Stimulated activated CD4-positive, alpha-beta T cell treated with anti-CD3 and anti-CD28 coated beads, Interleukin-2, amount 100 ng/mL, for 24 hours (primary cell): ENCODE measurements at regions not wholly inside any gene's neighbourhood (a gene's known extent, or its start where the extent isn't known, plus 50 kb on each side); places are given as distances from the start of the nearest gene placed in this dataset.
"Not testable (repeated sequence)": the region's sequence is repeated elsewhere in the genome, so short reads cannot be mapped to it uniquely, and the experiment has no call there.

ENCODE experiments used
- DNase-seq, 2 donors: peaks; one replicate each; pipeline ENCODE4 v3.0.0-alpha.2; 2020

- no peak for DNase-seq
Observed at GRCh38 chr7:115635376-115635775, 395.2 kb downstream of the TFEC start.

GRCh38 chr7:115634633-115635032 lies 395.9 kb downstream of the TFEC start:
- DNase-seq, result no peak

DNA sequence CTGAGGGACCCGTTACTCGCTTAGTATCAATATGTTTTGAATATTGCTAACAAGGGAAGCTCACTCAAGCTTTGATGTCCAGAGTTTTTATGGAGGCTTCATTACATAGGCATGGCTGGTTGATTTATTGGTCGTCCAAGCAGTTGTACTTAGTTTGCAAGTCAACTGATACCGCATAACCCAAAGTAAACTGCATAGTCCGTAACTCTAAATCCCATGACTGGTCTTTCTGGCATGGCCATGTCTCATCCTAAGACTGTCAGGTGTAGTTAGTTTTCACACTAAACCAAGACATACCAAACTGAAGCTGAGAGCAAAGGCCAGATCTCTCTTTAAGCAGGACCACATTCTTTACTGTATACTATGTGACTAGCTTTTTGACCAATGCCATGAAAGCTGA lies 397.9 kb downstream of the TFEC start:
- no peak for DNase-seq

DNA sequence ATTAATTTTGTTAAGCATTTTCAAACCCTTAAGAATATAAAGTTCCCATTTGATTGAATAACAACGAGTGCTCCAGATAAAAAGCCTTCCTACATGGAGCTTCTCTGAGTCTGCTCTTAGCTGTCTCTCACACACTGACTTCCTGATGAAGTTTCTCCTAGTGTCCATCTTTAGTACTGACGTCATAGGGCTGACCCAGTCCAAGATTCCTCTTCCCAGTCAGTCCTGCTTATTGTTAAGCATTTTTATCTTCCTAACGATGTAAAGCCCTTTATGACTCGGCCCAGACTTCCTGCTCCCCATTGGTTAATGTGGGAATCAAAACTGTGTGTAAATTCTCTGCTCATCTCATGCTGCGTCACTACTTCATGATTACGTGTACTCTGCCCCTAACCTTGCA lies 398.8 kb downstream of the TFEC start:
- DNase-seq, result no peak

GRCh38 chr7:115630049-115630448 lies 400.5 kb downstream of the TFEC start:
- DNase-seq, result no peak

DNA sequence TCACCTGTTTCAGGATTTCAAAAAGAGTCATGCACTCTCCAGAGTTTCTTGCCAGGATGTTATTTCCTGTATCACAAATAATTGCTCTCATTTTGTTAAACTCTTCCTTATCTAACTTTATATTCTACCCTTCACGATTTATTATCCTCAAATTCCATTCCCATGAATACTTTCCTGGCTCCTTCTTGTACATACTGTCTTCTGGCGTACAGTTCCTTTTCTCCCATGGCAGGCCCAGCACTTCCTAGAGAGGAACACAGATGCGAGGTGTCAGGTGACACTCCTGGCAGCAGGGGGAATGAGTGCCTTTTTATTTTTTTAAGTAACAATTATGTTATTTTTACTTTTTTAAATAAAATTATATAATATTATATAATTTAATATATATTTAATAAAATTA lies 411.9 kb downstream of the TFEC start:
- no peak for DNase-seq

DNA sequence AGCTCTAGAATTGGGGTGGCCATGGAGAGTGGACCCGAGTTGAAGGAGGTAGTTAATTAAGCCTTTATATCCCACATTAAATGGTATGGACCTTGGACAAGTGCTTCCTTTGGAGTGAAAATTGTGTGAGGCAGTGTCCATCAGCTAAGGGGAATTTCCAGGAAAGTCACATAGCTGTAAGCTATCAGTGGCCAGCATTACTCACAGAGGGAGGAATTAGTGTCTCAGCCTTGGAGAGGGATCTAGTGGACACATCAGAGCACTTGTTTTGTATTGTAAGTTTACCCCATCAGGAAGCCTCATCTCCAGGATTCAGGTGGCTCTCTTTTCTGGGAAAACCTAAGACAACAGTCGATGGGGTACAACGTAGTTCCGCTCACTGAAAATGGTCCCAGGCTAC lies 416.7 kb downstream of the TFEC start:
- DNase-seq, result no peak

DNA sequence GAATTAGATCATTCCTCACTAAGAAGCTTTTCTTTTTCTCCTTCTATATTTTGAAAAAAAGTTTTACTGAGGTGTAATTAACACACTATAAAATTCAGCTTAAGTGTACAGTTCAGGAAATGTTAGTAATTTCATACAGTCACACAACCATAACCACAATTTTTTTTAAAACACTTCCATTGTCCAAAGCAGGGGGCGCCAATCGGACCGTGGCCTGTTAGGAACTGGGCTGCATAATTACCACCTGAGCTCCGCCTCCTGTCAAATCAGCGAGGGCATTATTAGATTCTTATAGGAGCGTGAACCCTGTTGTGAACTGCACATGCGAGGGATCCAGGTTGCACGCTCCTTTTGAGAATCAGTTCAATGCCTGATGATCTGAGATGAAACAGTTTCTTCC lies 427.1 kb downstream of the TFEC start:
- no peak for DNase-seq

- no peak for DNase-seq
Observed at GRCh38 chr7:115600207-115600606, 430.4 kb downstream of the TFEC start.

DNA sequence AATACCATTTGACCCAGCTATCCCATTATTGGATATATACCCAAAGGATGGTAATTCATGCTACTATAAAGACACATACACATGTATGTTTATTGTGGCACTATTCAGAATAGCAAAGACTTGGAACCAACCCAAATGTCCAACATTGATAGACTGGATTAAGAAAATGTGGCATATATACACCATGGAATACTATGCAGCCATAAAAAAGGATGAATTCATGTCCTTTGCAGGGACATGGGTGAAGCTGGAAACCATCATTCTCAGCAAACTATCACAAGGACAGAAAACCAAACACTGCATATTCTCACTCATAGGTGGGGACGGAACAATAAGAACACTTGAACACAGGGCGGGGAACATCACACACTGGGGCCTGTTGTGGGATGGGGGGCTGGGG lies 431.4 kb downstream of the TFEC start:
- DNase-seq, result not testable (repeated sequence)

- not testable (repeated sequence) for DNase-seq
Observed at GRCh38 chr7:115597220-115597619, 433.3 kb downstream of the TFEC start.

- no peak for DNase-seq
Observed at GRCh38 chr7:115593111-115593510, 437.5 kb downstream of the TFEC start.

GRCh38 chr7:115585015-115585718 lies 445.4 kb downstream of the TFEC start:
- no peak for DNase-seq

DNA sequence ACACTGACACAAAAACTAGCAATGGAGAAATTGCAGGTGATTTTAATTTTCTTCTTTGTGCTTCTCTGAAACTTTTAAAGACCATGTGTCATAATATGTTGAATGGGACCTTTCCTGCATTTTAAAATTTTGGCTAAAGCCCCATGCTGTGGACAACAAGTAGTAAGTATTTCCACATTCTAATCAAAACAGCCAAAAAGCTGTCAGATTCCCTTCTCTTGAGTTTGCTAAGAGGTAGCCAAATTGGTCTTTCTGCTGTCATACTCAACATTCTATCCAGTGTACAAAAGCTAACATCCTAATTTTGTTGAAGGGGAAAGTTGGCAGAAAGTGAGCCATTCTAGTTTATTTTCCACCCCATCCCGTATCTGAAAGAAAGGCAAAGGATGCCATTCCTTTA lies 447.6 kb downstream of the TFEC start:
- DNase-seq, result no peak

GRCh38 chr7:115578576-115578975 lies 452.0 kb downstream of the TFEC start:
- DNase-seq, result no peak

- DNase-seq, result no peak
Observed at GRCh38 chr7:115574681-115575291, 455.8 kb downstream of the TFEC start.

- no peak for DNase-seq
Observed at GRCh38 chr7:115572111-115572510, 458.5 kb downstream of the TFEC start.

DNA sequence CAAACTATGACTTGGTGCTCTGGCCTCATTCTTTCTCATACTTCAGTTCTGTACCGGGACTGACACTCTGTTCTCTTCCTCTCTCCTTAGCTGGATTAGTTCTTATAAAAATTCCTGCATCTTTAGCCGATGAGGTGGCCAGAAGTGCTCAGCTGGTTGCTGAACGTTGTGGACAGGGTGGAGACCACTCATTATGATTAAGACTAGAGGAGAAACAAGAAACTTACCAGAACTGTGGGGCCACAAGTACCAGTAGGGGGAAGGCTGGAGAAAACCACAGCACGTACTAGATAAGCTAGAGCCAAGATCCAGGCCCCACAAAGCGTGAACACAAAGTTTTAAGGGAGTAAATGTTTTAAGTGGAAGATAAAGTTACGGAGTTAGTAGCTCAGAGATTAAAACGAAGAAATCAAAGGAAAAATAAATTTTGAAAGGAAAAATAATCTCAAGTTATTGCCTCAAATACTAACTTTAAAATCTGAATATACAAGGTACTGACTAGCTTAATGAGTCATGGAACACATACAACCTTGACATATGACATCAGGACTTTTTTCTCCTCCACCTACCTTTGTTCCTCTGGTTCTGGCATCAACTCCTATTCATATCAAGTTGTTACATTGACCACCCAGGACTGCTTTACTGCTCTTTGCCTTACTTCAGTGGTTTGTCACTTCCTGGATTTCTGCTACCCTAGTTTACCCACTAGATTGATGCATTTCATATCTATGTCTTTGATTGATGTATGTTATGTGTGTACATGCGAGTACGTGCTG lies 469.0 kb downstream of the TFEC start:
- no peak for DNase-seq

DNA sequence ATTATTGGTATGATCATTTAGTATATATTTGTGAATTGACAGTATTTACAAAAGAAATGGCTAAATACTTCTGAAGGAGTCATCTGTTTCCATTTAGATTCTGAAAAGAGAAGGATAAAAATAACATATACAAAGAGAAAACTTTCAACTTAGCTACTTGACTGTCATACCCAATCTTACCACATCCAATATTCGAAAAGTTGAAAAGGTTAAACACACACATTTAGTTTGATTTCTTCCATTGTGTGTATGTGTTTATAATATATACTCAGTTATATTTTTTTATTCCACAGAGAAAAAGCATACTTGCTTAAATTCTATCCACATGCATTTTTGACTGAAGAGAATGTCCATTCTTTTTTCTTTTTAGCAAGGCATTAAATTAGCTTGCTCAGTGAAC lies 470.7 kb downstream of the TFEC start:
- no peak for DNase-seq

DNA sequence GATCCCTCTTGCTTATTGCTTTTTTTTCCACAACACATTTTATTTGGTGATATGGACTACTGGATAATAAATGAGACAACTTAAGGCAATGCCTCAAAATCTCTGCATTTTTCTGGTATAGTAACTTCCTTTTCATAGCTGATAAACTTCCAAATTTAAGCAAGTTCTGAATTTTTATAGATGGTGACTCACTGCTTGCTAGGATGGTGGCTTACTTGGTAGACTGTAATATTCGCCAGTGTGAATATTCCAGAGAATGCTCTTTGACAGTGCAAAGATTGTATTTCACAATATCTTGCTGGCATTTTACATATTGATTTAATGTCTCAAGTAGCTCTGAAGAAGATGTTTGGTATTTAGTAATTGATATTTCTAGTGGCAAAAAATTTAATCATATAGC lies 472.4 kb downstream of the TFEC start:
- DNase-seq, result no peak

- DNase-seq, result not testable (repeated sequence)
Observed at GRCh38 chr7:115557296-115557695, 473.3 kb downstream of the TFEC start.

DNA sequence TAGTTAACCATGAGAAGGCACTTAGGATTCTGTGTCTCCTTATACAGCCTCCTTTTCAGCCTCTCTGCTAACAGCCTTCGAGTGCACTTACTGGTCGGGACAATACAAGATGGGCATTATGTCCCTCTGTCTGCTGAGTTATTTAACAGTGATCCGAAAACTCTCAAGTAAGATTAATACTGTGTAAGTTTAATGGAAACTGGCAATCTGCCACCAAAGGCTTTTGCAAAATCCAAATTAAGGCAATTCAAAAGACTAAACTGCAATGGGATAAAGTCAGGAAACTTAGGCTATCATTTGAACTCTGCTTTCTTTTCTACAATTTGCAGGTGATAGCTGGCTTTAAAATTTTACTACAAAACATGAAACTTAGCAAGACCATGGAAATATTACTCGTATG lies 477.8 kb downstream of the TFEC start:
- DNase-seq, result no peak

- DNase-seq, result no peak
Observed at GRCh38 chr7:115549910-115550309, 480.7 kb downstream of the TFEC start.

- no peak for DNase-seq
Observed at GRCh38 chr7:115548756-115549155, 481.8 kb downstream of the TFEC start.
